WERI-Rb-1 (cell line): ENCODE measurements at regions not wholly inside any gene's neighbourhood (a gene's known extent, or its start where the extent isn't known, plus 50 kb on each side); places are given as distances from the start of the nearest gene placed in this dataset.
"Not testable (repeated sequence)": the region's sequence is repeated elsewhere in the genome, so short reads cannot be mapped to it uniquely, and the experiment has no call there.

ENCODE experiments used
- DNase-seq: peaks from one replicate; pipeline ENCODE4 v3.0.0-alpha.2; 2020
- H3K27ac ChIP-seq: fragments of 250-450 bp; sonication (Bioruptor Pico); 2 replicates; pipeline ENCODE4 v1.5.1; 2020; ENCODE audit warnings: mild to moderate bottlenecking, moderate library complexity
- H3K27me3 ChIP-seq: fragments of 250-450 bp; sonication (Bioruptor Pico); 2 replicates; pipeline ENCODE4 v1.5.1; 2021; ENCODE audit warnings: mild to moderate bottlenecking, low read depth, moderate library complexity; ENCODE audit not compliant: insufficient read depth, severe bottlenecking
- H3K36me3 ChIP-seq: fragments of 250-450 bp; sonication (Bioruptor Pico); 2 replicates; pipeline ENCODE4 v1.5.1; 2020; ENCODE audit warnings: mild to moderate bottlenecking, moderate library complexity
- H3K4me3 ChIP-seq: 2 replicates; pipeline ENCODE4 v1.5.1; 2011; ENCODE audit warnings: low read depth, mild to moderate bottlenecking, control low read depth, low read length
- H3K9me3 ChIP-seq: fragments of 250-450 bp; sonication (Bioruptor Pico); 2 replicates; pipeline ENCODE4 v1.5.1; 2021; ENCODE audit warnings: mild to moderate bottlenecking, moderate library complexity; ENCODE audit not compliant: severe bottlenecking
- TF ChIP-seq, protein P1 (sequence below): IDR thresholded peaks from 2 replicates; pipeline ENCODE4 v1.5.1; 2011; ENCODE audit warnings: low read depth, mild to moderate bottlenecking, control low read depth, inconsistent platforms, low read length

DNA sequence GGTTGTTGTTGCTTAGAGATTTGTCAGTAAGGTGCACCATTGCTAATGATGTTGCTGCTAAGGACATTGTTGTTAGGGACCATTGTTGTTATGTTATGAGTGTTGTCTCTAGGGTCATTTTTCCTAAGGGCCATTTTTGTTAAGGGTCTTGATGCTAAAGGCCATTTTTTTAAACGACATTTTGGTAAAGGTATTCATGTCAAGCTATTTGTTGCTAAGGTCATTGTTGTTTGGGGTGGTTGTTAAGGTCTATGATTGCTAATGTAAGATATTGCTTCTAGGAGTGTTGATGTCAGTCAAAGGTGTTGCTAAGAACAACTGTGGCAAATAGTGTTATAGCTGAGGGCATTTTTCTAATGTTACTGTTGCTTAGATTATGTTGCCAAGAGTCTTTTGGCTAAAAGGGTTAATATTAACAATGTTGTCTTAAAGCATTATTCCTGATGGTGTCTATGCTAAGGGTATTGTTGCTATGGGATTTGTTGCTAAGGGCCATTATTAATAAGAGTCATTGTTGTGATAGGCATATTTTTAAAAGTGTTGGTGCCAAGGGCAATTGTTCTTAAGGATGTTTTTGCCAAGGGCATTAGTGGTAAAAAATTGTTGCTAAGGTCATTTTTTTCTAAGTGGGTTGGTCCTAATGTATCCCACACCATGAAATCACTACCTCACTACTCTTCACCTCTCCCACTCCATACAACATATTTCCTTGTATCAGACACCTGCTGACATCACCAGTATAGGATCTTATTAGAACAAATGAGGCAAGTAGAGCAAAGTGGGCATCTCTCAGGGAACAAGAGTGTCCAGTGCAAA is 56.2 kb downstream of the SPATA31A6 start:
- not testable (repeated sequence) for H3K4me3 ChIP-seq, H3K36me3 ChIP-seq, DNase-seq, H3K27me3 ChIP-seq, H3K27ac ChIP-seq, H3K9me3 ChIP-seq

DNA sequence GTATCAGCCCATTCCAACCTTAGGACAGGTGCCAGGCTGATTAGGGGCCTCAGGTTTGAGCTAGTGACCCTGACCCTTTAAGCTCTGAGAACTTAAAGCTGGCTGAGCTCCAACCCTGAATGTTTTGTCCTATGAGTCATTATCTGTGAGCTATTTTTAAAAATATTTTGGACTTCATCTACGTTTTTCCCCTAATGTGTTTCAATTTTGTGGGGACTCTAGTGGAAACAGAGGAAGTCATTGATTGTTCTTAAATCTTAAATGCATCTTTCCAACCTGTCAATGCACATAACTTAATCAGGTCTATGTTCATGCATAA is 56.8 kb downstream of the SPATA31A6 start:
- H3K9me3 ChIP-seq, H3K27ac ChIP-seq, DNase-seq, H3K36me3 ChIP-seq, H3K4me3 ChIP-seq, H3K27me3 ChIP-seq: not testable (repeated sequence)

DNA sequence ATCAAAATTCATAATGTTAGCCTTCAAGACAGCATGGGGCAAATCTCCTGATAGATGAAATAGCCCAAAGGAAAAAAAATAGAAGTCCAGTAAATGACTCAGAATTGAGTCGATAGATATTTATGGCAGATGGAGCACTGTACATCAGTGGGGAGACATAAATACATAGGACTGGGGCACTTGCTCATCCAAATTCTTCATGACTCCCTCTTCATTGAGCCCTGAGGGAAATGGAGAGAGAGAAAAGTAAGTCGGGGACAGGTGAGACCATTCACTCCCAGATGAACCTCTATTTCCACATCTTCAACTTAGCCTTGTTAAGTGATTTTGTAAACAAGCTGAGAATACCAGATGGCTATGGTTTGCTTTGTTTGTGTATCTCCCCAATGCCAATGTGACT is 59.8 kb downstream of the SPATA31A6 start:
- not testable (repeated sequence) for H3K27me3 ChIP-seq, H3K27ac ChIP-seq, DNase-seq, H3K9me3 ChIP-seq, H3K4me3 ChIP-seq, H3K36me3 ChIP-seq

DNA sequence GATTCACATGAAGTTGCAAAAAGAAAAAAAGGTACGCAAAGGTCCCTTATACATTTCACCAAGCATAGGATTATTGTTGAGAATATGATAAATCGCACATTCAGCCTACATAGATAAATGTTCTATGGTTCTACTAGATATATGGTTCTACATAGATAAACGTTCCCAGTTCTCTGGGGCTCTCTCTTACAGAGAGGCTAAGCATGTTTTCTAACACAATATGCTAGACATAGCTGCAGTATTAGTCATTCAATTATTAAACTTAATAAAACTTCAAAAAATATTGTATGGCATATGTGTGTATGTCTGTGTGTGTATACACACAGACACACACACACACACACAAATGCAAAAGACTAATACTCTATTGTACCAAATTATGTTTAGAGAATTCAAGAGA is 60.4 kb downstream of the SPATA31A6 start:
- H3K4me3 ChIP-seq, H3K36me3 ChIP-seq, H3K9me3 ChIP-seq, DNase-seq, H3K27ac ChIP-seq, H3K27me3 ChIP-seq: not testable (repeated sequence)

DNA sequence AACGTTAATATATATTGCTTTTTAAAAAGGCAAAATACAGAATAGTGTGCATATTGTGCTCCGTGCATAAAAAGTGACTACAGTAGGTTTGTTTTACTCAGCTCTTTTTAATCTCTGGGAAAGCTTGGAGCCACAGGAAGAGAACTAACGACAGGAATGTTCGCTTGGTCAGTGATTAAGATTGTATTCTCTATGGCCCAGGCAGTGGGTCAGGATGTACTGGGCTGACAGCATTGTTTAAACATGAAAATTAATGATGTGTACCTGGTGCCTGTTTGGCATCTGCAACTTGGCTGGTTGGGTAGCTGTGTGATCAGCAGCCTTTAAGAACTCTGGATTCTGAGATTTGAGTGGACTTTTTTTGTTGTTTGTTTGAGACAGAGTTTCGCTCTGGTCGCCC is 85.3 kb downstream of the SPATA31A6 start:
- DNase-seq, H3K36me3 ChIP-seq, H3K4me3 ChIP-seq, H3K9me3 ChIP-seq, H3K27me3 ChIP-seq, H3K27ac ChIP-seq: not testable (repeated sequence)

DNA sequence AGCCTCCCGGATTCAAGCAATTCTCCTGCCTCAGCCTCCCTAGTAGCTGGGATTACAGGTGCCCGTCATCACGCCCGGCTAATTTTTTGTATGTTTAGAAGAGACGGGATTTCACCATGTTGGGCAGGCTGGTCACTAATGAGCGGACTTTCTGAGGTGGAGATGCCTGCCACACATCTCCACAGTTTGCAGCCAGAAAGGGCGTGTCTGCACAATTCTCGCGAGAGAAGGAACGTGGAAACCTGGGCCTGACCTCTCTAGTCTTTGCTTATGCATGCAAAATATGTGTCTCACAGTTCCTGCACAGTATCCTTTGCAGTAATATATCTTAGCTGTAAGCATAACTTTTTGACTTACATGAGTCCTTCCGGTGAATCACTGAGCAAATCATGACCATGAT is 85.7 kb downstream of the SPATA31A6 start:
- H3K27ac ChIP-seq, H3K27me3 ChIP-seq, H3K36me3 ChIP-seq, H3K9me3 ChIP-seq, H3K4me3 ChIP-seq, DNase-seq: not testable (repeated sequence)

DNA sequence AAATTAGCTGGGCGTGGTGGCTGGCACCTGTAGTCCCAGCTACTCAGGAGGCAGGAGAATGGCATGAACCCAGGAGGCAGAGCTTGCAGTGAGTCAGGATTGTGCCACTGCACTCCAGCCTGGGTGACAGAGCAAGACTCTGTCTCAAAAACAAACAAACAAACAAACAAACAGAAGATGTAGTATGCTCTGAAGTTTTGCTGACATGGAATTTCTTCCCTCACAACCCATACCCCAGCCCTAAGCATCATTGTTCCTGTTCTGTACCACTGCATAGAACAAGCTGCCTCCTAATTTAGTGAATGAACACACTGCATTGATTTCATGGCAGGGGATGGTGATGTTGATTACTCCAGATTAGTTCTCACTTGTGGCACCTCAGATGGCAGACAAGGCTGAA is 89.7 kb downstream of the SPATA31A6 start:
- DNase-seq, H3K9me3 ChIP-seq, H3K27ac ChIP-seq, H3K4me3 ChIP-seq, H3K27me3 ChIP-seq, H3K36me3 ChIP-seq: not testable (repeated sequence)

DNA sequence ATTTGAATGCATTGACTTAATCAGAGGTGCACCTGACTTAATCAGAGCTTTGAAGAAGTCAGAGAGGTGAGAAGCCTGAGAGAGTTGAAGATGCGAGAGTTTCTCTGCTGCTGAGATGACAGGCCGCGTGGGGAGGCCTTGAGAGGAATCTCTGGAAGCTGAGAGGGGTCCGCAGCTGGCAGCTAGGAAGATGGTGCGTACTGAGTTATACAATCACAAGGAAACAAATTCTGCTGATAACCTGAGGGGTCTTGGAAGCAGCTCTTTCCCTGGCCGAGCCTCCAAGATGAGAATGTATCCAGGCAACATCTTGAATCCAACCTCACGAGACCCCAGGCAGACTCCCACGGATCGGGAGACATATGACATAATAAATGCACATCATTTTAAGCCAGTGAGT is 91.7 kb downstream of the SPATA31A6 start:
- Histone ChIP-seq H3K4me3 (no peak overlapping the region), H3K9me3 (no peaks in the 10 kb centered on the region), H3K36me3 (no peaks in the 10 kb centered on the region), H3K27me3 (no peaks in the 10 kb centered on the region), H3K27ac (no peak overlapping the region)
- TF ChIP-seq, protein P1, sequence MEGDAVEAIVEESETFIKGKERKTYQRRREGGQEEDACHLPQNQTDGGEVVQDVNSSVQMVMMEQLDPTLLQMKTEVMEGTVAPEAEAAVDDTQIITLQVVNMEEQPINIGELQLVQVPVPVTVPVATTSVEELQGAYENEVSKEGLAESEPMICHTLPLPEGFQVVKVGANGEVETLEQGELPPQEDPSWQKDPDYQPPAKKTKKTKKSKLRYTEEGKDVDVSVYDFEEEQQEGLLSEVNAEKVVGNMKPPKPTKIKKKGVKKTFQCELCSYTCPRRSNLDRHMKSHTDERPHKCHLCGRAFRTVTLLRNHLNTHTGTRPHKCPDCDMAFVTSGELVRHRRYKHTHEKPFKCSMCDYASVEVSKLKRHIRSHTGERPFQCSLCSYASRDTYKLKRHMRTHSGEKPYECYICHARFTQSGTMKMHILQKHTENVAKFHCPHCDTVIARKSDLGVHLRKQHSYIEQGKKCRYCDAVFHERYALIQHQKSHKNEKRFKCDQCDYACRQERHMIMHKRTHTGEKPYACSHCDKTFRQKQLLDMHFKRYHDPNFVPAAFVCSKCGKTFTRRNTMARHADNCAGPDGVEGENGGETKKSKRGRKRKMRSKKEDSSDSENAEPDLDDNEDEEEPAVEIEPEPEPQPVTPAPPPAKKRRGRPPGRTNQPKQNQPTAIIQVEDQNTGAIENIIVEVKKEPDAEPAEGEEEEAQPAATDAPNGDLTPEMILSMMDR: no peak
- DNase-seq: no peak

DNA sequence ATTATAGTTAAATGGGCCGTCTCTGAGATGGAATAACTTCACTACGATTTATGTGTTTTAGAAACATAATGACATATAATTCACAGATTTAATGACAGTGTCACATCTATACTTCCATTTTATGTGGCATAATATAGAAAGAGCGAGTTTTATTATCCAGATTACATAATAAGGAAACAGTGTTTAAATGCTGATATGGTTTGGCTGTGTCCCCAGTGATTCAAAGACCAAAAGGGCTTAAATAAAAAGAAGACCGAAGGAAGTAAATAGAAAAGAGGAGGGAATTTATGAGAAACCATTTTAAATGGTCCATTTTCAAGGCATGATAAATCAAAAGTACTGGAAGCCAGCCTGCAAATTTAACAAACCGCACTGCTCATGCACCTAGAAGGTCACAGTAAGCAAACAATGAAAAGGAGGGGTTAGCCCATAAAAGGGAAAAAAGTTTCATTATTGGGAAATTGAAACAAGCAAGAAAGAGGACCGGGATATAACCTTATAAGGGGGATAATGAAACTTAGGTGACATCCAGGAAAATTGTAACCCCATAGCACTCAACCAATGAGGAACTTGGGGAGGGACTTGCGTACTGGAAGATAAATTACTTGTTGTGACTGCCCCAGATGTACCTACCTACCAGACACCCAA is 99.2 kb downstream of the SPATA31A6 start:
- not testable (repeated sequence) for H3K27ac ChIP-seq, H3K36me3 ChIP-seq, H3K9me3 ChIP-seq, H3K4me3 ChIP-seq, H3K27me3 ChIP-seq, DNase-seq

DNA sequence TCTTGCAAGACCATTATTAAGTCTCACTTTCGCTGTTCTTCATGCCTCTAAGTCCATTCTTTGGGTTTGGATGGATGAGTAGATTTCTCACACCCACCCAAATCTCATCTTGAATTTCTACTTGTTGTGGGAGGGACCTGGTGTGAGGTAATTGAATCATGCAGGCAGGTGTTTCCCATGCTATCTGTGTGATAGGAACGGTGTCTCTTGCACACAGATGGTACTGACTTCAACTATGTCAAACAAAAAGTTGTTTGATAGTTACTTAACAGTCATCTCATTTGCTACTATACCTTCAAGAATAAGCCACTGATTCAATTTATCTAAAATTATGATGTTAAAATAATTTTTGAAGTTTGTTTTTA is 99.7 kb downstream of the SPATA31A6 start:
- not testable (repeated sequence) for H3K27ac ChIP-seq, H3K9me3 ChIP-seq, H3K4me3 ChIP-seq, DNase-seq, H3K36me3 ChIP-seq, H3K27me3 ChIP-seq

DNA sequence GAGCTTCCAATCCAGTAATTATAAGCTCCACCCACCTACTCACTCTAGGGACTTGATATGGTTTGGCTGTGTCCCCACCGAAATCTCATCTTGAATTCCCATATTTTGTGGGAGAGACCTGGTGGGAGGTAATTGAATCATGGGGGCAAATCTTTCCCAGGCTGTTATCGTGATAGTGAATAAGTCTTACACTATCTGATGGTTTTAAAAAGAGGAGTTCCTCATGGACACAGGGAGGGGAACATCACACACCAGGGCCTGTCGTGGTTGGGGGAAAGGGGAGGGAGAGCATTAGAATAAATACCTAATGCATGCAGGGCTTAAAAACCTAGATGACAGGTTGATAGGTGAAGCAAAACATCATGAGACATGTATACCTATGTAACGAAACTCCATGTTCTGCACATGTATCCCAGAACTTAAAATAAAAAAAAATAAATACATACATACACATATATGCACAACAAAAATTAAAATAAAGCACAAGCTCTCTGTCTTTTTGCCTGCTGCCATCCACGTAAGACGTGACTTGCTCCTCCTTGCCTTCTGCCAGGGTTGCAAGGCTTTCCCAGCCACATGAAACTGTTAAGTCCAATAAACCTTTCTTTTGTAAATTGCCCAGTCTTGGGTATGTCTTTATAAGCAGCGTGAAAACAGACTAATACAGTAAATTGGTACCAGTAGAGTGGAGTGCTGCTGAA is 102.8 kb downstream of the SPATA31A6 start:
- H3K27ac ChIP-seq, H3K9me3 ChIP-seq, H3K27me3 ChIP-seq, DNase-seq, H3K36me3 ChIP-seq, H3K4me3 ChIP-seq: not testable (repeated sequence)

DNA sequence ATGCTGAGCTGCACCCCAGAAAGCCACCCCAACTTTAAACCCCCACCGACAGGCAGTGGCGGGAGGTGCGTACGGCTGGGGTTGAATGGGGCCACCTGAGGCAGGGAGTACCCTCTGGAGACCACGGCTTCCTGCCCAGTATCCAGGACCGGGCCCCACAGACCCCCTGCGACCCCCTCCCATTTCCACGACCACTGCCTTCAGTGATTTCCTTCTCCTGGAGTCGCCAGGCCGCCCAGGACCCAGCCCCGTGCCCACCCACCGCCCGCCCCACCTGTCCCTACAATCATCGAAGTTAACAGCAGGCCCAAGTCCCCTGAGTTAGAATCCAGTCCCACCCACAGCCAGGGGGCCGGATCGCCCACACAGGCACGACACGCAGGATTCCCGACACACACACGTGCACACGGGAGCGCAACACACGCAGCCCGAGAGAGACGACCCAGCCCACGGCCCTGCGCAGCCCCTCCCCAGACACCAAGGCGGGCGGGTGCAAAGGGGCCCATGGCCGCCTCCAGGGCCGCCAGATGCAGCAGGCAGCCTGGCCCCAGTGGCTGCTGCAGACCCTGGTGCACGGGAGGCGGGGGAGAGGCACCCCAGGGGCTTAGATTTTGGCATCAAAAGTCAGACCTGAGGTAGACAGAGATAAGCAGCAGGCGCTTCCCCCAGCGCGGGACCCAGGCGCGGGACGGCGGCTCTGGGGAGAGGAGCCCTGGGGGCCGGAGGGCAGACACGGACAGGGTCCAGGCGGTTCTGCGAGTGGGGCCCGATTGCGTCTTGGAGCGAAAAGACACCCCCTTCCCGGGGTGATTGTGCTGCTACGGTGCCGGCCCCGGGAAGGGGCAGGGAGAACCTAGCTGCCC is 104.8 kb downstream of the SPATA31A6 start:
- not testable (repeated sequence) for H3K9me3 ChIP-seq, H3K4me3 ChIP-seq, DNase-seq, H3K27ac ChIP-seq, H3K27me3 ChIP-seq, H3K36me3 ChIP-seq

DNA sequence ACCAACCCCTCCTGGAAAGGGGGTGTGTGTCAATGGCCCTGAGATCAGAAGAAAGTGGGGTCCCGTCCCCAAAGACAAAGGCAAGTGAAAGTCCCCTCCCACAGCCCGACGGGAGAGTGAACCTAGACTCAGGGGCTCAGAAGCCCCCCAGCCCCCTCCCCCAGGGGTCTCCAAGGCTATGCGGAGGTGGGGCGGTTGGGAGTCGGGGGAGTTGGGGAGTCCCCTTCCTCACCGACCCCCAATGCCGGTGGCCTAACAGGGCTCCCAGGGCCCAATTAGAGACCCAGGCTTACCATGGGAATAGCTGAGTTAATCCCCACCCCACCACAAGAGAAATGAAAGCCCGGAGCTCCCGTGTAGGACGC is 105.4 kb downstream of the SPATA31A6 start:
- H3K4me3 ChIP-seq, DNase-seq, H3K9me3 ChIP-seq, H3K27me3 ChIP-seq, H3K36me3 ChIP-seq, H3K27ac ChIP-seq: not testable (repeated sequence)
